Neural cell (in vitro differentiated cells): ENCODE measurements at regions not wholly inside any gene's neighbourhood (a gene's known extent, or its start where the extent isn't known, plus 50 kb on each side); places are given as distances from the start of the nearest gene placed in this dataset.

Source experiments
- CTCF ChIP-seq: fragments of 450-650 bp; IDR thresholded peaks from 2 replicates; pipeline ENCODE4 v1.5.1; 2014; ENCODE audit warnings: antibody characterized with exemption, mild to moderate bottlenecking, moderate library complexity; ENCODE audit not compliant: poor library complexity, severe bottlenecking
- RAD21 ChIP-seq: fragments of 450-650 bp; conservative IDR thresholded peaks from 2 replicates; pipeline ENCODE4 v1.6.1; 2014; ENCODE audit warnings: antibody characterized with exemption, mild to moderate bottlenecking, moderate library complexity
- SMC3 ChIP-seq: fragments of 450-650 bp; conservative IDR thresholded peaks from 2 replicates; pipeline ENCODE4 v1.6.1; 2014; ENCODE audit warnings: antibody characterized with exemption, mild to moderate bottlenecking, moderate library complexity; ENCODE audit not compliant: poor library complexity

DNA sequence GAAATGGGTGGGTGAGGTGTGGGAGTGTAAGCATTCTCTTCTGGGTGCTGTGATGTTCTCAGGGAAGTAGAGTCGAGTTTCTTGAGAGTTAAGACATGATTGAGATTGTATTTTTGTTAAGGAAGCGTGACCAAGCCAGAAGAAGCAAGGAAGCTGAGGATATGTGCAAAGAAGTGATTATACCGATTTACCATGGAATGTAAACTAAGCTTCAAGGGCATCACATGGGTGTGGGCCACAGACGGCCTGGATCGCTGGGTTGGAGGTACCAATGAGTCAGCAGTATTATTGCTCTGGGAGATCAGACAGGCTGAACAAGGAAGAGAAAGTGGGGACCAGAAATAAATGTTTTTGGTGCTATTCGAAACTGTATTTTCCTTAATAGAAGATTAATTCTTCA is 184.1 kb upstream of the GMDS start:
- no peak for TF ChIP-seq CTCF
- TF ChIP-seq SMC3, result no peak
- TF ChIP-seq RAD21, result no peak
